Activated T-cell treated with anti-CD3 and anti-CD28 coated beads for 24 hours (primary cell): ENCODE measurements at regions not wholly inside any gene's neighbourhood (a gene's known extent, or its start where the extent isn't known, plus 50 kb on each side); places are given as distances from the start of the nearest gene placed in this dataset.
"Not testable (repeated sequence)": the region's sequence is repeated elsewhere in the genome, so short reads cannot be mapped to it uniquely, and the experiment has no call there.

Source experiments
- DNase-seq: peaks from one replicate; pipeline ENCODE4 v3.0.0-alpha.2; 2020; ENCODE audit warnings: low read depth

DNA sequence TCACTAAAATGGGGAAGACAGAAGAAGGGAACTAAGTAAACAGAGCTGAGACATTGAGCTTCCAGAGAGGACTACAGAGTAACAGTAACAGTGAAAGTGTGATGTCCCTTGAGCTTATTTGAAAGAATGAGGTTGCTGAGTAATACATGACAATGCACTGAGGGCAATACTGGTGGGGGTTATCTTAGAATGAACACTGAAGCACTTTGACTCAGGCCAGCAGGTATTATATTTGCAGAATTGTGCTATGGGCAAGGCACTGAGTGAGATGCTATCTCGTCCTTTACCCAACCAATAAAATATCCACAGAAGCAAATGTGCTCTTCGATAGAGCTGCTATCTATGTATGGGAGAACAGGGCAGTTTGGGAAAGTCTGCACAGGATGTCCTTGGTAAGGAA lies 133.2 kb downstream of the DISP1 start:
- DNase-seq, result no peak

DNA sequence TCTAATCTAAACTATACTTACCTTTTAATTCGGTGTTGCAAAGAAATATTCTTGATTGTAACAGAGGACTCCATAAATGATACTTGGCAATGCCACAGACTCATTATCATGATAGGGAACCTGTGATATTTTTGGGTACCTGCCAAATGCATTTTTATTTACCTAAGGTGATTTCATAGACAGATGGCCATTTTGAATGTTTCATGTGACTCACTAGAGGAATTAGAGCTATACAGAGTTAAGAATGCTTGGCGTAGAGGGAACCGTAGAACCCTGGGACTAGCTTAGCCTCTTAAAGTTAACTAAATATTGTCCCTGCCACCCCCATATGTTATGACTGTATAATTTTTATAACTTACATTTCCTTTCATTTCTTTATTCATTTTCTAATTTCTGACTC lies 136.1 kb downstream of the DISP1 start:
- no peak for DNase-seq

DNA sequence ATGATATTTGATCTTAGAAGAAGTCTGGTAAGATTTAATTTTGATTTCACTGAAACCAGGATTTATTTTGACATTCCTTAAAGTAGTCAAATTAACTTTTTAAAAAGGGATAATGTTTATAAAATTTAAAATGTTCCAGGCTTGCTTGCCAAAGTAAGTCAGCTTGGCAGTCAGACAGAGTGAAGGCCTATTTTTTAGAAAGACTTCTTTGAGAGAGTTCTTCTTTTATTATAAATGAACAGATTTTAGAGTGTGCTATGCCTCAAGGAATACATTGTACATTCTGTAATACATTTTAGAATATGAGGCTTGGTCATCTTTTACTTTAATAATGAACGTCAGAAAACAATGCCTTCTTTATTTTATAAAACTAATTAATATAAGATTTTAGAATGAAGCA lies 138.7 kb downstream of the DISP1 start:
- no peak for DNase-seq

DNA sequence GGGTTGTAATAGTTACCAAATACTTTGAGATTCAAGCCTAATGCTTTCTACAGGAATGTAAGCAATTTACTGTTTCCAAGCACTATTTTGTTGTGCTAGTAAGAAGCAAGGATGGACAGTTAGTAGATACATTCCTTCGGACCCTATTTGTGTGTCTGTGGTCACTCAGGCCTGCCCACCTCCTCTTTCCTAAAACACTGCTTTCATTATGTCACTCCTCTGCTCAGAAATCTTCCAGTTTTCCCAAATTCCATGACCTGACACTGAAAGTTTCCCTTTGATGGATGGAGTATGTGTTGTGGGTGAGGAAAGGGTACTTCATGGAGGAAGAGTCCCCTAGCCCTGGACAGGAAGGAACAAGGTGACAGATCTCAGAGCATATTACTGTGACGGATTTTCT lies 141.1 kb downstream of the DISP1 start:
- no peak for DNase-seq

DNA sequence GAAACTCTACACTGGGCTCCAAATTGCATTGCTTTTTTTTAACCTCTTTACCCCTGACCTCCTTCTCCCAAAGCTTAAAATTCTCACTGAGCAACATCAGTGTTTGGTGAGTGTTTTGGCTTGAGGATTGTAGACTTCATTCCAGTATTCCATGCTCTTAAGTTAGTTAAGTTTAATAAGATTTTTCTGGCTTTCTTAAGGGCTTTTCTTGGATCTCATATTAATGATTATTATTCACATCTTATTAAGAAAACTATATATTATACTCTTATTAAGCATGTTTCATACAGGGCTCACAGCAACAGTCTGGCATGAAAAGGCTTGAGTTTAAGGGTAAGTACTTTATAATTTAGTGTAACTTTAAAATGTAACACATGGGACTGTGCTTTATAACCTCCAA lies 141.8 kb downstream of the DISP1 start:
- DNase-seq, result no peak

DNA sequence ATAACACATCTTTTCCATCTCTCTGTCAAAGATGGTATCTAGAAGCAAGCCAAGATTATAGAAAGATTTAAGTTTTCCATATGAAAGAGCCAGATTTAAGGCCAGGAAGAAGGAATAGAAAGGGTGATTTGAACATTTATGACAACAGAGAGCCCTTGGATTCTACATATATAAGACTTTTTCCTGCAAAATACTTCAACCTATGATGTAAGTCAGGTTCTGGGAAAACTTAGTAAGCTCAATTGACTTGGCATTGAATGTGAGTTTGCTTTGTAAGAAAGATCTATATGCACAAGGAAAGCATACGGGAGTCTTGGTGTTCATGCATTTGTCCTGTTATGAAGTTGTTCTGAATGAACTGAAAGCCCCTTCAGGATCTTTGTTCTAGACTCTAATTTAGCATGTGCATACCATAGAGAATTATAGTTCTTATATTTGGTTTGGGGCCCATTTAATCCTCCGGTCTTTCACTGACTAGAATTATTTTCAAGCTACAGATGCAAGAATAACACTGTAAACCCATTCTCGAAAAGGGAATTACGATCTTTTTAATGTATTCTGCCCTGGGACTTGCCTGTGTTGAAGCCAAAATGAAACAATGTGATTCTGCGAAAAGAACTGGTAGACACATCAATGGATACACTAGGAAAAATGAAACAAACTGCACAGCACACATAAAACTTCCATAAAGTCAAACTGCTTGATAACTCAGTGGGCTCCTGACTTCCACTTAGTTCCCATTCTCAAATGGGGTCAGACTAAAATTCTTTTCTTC lies 152.8 kb downstream of the DISP1 start:
- DNase-seq, result no peak

DNA sequence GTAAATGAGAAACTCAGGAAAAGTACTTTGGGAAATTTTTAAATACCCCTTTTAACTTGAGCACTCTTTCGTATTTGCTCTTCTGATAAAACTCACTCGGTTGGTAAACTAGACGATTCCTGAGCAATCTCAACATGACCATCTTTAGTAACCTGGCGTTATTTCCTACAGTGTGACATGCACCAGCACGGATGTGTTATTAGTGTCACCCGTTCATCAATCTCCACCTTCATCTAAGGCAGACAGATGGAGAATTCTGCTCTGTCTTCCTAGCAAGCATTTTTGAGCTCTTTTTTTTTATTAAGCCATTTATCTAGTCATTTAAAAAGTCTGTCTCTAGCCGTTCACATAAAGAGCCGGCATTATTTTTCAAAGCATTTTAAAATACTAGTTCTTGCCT lies 155.2 kb downstream of the DISP1 start:
- DNase-seq, result no peak

DNA sequence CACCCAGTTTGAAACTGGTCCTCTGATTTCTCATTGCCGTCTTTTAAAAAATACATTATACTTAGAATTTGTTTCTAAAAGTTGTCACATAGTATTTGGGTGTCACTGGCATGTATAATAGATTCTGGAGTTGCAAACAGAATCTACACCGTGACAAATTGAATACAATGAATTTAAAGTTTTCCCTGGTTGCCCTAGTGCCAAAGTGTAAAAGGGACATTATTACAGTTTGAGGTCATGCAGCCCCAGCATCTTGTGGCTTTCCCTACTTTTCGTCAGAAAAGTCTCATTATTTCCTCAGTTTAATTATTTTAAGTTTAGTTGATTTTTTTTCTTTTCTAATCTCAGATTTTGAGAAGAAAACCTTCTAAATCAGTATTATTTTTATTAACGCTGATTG lies 155.9 kb downstream of the DISP1 start:
- DNase-seq, result no peak

DNA sequence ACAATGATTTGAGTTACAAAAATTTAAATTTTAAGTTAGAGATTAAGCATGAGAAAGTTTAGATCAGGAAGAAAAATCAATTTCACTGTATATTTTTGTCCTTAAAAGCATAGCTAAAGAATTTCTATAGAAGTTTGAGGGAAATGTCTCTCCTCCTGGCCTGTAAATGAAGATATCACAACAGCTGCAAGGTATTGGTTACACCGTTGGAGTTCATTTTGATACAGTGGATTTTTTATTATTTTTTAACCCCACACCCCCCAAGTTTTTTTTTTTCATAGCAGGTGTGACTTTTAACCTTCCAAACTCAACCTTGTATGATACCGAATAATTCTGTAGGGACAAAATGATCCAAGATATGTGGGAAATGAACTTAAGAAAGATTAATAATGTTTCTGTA lies 156.3 kb downstream of the DISP1 start:
- DNase-seq, result no peak

DNA sequence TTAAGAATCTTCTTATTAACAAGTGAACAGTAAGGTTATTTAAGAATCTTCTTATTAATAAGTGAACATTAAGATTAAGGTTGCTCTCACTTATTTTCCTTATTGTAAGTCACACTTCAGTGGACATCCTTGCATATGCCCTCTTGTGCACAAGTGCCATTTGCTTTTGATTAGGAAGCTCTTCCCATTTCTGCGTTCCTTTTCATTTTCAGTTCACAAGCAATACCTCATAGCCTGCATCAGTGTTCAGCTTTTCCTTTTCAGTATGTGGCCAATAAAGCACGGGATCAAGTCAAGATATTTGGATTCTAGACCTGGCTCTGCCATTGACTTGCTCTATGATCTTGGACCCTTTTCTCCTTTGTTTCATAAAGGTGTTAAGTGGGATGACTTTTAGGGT lies 158.7 kb downstream of the DISP1 start:
- DNase-seq, result no peak

DNA sequence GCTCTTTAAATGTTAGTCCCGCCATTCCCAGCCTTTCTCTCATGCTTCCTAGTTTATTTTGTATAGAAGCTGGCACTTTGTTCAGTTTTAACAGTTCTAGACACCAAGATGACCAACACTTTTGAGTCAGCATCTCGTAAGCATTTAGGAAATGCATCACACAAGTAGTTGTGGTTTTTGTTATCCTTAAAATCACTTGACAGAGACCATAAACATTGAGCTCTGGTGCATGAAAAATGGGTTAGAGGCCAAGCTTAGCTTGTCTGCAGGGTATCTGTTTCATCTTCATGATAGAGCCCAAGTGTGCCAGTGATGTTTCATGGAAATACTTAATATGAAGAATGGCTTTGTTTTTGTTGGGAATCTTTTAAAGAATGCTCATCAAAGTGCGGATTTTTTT lies 159.7 kb downstream of the DISP1 start:
- DNase-seq, result no peak

DNA sequence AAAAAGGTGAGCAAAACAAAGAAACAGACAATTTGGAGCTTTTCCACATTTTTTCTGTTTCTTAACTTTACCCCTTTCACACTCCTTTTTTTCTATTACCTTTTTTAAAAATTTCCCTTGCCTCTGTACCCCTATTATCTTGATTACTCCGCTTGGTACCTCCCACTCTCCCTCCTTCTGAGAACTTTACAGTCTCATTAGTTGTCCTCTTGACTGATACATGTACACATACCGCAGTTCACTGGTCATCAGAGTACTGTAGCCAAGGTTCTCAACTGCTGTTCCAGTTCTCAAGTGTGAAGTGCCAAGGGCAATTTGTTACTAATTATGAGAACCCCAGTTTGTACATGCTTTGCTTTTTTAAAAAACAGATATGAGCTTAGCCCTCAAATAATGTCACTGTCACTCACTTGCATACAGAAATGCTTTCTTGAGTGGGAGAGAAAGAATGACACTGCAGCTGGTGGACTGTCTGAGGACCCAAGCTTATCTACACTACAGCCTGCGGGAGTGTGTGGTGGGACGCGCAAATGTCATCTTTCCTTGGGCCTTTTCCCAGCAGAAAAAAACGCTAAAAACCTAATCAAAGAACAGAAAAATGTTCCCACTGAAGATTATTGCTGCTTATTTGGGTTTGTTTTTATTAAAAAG lies 160.8 kb downstream of the DISP1 start:
- DNase-seq, result no peak

DNA sequence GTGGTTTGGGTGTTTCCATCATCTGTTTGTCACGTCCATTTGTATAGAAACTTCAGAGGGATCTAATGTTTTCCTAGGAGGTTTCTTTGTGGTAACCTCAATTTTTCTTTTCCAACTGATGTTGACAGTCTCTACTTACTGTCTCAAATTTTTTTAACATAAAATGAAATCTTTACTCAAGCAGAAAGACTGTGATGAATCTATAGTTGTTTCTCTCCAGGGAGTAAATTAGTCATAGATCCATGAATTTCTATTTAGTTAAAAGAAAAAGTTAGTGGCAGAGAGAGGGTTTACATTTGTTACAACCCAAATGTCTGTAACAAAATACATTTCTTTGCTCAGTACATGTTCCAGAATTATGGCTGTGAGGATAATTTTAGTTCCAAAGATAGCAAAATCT lies 161.6 kb downstream of the DISP1 start:
- no peak for DNase-seq

DNA sequence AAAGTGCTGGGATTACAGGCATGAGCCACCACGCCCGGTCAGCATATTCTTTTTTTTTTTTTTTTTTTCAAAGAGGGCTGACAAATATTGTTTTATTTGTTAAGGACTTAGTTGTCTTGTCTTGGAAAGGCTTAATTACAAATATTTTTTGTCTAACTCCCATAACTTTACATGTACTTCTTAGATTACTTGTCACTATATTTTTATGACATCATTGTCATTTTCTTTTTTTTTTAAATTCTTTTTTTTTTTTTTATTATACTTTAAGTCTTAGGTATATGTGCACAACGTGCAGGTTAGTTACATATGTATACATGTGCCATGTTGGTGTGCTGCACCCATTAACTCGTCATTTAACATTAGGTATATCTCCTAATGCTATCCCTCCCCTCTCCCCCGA lies 162.5 kb downstream of the DISP1 start:
- DNase-seq, result not testable (repeated sequence)

DNA sequence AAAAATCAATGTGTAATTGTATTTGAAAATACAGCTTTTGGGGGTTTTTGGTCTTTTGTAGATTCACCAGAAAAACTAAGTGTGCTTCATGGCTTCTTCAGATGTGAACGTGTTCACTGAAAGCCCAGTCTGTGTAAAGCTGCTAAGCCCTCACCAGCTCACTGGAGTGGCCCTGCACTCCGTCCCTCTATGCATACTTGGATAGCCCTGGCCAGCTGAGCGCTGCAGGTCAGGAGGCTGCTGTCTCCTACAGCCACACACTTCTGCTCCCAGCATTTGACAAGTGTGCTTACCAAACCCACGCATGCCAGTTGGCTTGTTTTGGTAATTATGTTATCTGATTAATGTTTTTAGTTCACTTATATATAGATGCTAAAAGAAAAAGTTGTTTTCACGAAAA lies 163.5 kb downstream of the TLR5 start:
- DNase-seq, result no peak

DNA sequence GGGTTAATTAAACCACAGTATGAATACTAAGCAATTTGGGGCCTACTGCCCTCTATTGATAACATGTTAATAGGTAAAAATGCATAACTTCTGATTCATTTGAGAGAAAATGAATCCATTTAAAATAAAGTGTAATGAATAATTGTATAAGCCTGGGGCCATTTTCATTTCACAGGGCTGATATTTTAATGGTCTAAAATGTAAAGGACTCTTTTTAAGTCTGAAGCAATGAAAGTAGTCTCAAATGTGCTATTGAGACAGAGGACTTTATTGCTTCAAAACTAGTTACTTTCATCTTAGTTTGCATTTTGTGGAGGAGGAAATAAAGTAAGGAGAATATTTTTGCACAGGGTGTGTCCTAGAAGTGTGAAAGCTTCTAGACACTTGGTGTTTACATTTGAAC lies 155.4 kb downstream of the TLR5 start:
- no peak for DNase-seq

DNA sequence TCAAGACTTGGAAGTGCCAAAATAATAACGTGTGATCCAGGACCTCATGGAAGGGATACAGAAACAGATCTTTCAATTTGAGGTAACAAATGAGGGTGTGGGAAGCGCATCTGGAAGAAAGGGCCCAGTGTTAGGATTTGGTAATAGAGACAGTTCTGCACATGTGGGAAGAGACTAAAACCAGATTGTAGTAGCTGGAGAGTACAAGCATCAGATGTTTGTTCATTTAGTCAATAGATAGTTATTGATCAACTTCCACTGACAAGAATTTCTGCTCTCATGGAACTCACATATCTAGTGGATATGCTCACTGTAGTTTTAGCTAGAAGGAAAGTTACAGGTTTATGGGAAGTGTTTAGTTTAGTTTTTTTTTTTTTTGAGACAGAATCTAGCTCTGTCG lies 153.6 kb downstream of the TLR5 start:
- no peak for DNase-seq

DNA sequence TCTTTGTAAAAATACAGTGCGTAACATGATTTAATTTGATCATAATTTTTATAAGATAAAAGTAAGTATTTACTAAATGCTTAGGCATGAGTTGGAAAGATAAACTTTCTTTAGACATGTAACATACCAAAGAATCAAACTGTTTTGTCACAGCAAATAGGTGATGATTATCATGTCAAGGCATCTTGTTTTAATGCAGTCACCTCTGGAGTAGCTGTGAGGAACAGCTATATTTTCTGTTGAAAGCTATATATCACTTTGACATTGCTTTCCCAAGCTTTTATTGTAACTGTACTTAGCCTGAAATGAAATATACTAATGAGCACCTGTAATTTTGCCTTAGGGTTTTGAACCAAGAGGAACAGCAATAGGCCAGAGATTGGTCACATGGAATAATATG lies 151.9 kb downstream of the TLR5 start:
- no peak for DNase-seq

DNA sequence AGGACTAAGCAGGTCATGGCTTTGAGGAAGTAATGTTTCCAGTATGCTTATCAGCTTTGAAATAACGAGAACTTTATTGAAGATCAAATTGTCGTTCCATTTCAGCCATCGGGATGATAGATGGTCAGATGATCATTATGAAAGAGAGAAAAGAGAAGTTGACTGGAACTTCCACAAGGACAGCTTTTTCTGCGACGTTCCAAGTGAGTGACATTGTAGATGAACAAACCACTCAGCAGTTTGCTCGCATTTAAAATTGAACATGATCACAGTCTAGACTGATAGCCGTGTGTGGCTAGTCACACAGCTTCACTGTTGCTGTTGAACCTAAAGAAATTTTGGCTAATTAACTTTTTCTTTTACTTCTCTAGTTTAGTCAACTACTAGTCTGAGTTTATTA lies 151.1 kb downstream of the TLR5 start:
- no peak for DNase-seq

DNA sequence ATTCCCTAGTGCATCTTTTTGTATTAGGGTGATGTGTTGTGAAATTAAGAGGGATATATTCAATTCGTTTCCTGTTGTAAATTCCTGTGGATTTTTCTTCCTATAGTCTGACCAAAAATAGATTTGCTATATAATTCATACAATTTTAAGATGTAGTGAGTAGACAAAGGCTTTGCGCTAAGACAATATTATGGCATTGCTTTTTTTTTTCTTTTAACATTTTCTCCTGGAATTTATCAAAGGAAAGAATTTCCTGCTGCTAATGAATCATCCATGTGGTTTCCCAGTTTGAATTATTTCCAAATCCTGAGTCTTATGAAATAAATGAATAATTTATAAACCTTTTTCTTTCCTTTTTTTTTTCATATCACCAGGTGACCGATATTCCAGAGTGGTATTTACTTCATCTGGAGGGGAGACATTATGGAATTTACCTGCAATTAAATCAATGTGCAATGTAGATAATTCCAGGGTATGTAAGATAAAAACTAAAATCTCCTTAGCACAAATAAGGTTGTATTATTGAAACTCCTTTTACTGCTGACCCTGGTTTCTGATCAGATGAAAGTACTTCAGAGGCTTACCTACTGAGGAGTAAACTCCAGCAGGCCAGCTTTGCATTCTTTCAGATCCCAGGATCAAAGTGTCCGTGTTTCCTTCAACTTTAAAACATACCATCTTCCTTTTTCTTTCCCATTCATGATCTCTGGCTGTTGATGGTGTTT lies 148.4 kb downstream of the TLR5 start:
- no peak for DNase-seq

DNA sequence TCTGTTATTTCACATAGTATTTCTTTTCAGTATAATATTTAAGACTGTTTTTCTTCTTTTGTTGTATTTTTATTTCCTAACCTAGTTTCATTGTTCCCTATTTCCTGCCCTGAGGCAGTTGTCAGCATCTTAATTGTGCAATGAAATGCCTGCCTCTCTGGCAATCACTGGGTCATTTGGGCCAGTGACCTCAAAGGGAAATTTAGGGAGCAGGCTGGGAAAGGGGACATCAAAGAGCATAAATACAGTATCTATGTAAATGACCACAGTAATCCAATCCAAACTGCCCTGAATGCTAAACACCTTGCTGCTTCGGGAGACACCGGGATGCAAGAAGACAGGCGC lies 147.8 kb downstream of the TLR5 start:
- no peak for DNase-seq

DNA sequence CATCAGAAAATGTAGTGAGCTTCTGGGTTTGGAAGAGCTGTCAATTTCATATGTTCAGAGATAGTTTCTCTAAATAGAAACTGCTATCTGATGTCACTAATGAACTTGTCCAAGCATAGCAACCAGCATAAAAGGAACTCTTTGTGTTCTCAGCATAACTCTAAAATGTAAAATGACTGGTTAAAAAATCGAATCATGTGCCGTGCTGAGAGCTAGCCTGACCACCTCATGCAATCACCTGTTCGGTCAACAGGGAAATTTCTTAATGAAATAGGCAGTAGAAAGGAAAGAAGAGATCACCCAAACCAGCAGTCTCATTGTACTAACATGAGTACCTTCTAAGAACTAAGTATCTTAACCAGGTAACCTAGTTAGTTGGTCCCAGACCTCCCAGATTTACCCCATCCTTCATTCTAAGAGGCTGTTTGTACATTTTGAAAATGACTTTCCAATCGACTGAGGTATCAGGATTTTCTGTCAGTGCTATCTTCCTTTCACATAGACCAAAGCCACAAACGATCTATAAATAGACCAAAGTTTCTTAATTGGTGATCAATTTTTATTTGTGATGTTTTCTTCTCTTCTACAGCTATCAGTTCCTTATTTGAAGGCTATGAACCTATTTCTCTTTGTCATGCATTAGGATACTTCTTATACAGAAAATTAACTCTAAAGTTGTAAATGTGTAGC lies 147.3 kb downstream of the TLR5 start:
- no peak for DNase-seq
